NCI-H526 (cell line): ENCODE measurements at regions not wholly inside any gene's neighbourhood (a gene's known extent, or its start where the extent isn't known, plus 50 kb on each side); places are given as distances from the start of the nearest gene placed in this dataset.

ENCODE experiments used
- DNase-seq, 2 experiments: peaks; one replicate each; lab custom pipeline; 2025; lab: John Stamatoyannopoulos, UW

- no peak for DNase-seq
These were observed 395.0 kb upstream of the TBX3 start for GRCh38 chr12:115078990-115079389.

DNA sequence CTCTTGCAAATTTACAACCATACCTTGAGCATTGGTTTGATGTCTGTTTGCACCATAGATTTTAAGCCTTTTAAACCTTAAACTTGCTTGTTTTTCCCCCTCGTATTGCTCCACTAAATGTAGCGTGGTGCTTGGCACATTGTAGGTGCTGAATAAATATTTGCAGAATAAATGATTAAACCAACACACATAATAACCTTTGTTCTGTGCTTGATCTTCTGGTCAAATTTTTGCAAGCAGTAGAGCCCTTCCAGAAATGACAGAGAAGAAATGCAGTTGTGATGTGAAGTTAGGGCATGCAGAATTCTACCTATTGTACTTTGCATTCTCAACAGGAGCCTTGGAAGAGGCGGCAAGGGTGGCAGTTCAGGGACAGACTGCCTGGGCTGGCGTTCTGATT lies 394.4 kb upstream of the TBX3 start:
- no peak for DNase-seq

GRCh38 chr12:115075552-115076170 lies 391.7 kb upstream of the TBX3 start:
- no peak for DNase-seq

- DNase-seq: no peak
These were observed 390.6 kb upstream of the TBX3 start for GRCh38 chr12:115074617-115075016.

DNA sequence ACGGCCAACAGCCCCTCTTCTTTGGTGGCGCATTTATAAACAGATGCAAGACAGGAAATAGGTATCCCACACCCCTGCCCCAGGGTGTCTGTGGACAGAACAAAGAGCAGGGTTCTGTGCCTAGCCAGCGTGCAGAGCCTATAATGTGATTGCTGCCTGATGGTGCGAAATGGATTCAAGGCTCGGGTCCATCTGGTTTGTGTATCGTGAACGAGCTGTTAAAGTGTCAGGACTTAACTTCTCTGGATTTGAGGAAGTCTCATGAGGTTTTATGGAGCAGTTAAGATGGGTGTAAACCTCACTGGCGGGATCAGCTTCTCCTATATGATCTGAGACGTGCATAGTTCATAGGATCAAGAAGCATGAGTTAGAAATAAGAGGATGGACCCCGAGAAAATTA lies 388.7 kb upstream of the TBX3 start:
- DNase-seq: no peak

DNA sequence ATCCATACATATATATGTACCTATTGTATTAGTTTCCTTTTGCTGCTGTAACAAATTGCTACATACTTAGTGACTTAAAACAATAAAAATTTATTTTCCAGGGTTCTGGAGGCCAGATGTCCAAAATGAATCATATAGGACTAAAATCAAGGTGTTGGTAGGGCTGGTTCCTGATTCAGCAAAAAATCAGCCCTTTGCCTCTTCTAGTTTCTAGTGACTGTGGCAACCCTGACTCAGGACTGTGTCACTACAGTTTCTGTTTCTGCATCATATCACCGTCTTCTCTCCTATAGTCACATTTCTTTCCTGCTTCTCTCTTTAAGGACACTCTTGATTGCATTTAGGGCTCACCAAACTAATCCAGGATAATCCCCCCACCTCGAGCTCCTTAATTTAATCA lies 386.3 kb upstream of the TBX3 start:
- no peak for DNase-seq

DNA sequence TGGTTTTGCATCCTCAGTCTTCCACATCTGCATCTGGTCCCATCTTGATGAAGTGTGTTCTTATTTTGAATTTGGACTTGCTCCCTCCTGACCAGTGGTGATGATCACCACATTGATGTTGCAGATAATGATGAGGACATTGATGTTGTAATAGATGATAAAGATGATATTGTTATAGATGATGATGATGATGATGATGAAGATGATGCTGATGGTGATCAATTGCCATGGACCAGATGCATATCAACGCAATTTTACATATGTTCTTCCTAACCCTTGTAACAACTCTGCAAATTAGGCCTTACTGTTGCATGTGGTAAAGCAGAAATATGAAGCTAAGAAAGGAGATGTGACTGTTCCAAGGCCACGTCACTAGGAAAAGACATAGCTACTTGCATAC lies 380.3 kb upstream of the TBX3 start:
- DNase-seq: no peak

- DNase-seq: no peak
These were observed 378.8 kb upstream of the TBX3 start for GRCh38 chr12:115062741-115063140.

DNA sequence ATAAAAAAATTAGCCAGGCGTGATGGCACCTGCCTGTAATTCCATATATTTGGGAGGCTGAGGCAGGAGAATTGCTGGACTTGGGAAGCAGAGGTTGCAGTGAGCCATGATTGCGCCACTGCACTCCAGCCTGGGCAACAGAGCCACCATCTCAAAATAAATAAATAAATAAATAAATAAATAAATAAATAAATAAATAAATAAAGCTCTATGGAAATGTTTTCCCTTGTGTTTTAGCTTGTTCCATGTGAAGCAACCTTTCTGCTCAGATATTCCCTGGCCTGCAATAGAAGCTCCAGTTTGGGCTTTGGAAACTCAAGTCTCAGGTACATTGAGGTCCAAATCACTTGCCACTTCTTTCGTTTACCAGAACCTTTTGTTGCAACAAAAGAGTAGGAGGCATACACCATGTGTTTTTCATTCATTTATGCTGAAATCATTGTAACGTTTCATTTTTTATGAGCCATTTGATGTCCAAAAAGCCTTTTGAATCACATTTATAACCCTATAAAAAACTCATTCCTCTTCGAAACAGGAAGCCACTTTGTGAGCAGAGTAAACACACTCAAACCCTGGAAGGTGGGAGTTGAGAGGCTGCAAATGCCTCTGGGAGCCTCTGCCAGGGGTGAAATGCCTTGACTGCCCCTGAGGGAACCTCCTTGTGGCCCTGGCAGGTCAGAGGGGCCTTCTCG lies 376.6 kb upstream of the TBX3 start:
- no peak for DNase-seq

DNA sequence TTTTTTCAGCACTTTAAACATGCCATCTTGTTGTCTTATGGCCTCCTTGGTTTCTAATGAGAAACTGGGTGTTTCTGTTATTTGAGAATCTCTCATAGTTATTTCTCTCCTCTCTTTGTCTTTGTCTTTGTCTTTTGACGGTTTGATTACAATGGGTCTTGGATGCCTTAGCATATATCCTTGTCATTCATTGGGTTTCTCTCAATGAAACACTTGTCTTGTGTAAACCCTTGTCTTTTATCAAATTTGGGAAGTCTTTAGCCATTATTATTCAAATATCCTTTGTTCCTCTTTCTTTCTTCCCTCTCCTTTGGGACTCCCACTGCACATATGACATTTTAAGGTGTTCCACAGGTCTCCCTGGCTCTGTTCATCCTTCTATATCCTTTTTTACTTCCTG lies 373.5 kb upstream of the TBX3 start:
- no peak for DNase-seq

DNA sequence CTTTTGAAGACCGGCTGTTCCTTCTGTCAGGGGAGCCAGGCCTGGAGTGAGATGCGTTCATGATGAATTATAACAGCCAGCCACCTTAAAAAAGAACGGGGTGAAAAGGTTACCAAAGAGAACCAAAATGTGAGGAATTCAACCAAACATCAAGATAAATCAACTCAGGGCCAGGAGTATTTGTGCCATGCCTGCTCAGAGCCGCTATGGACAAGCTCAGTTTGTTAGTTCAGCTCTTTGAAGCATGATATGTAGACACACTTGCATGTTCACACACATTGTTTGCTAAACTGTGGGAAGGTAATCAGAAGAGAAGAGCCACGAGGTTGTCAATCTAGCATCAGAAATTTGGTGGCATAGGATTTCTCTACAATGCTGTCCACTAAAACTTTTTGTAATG lies 367.4 kb upstream of the TBX3 start:
- DNase-seq: no peak

GRCh38 chr12:115049614-115050013 lies 365.6 kb upstream of the TBX3 start:
- no peak for DNase-seq

DNA sequence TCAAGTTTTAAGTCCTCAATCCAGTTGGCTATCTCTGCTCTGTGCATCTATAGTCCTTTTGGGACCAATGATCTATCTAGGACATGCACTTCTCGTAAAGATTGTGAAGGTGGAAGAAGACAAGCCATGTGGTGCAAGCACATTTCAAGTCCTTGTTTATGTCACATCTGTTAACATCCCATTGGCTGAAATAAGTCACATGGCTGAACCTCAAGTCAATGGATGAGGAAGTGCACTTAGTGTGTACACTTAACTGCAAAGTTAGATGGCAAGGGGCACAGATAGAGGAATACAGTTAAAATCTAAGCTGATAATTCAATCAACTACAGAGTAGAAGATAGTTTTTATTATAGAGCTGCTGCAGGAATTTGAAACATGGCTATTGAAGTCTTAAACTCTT lies 362.8 kb upstream of the TBX3 start:
- DNase-seq: no peak

DNA sequence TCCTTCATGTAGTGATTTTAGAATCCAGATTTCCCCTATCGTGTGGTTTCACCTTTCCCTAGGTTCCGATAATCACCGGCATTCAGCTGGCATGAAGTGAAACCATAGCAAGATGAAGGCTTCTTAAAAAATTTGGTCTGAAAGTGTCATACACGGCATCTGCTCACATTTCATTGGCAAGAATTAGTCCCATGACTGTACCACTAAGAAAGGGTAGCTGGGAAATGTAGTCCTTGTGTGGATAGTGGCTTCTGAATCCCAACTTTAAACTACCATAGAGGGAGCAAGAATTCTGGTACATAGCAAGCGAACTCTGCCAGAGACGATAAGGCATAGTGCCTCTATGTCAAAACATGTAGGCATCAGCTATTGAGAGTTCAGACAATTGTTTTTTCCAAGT lies 360.1 kb upstream of the TBX3 start:
- DNase-seq: no peak

- no peak for DNase-seq
These were observed 359.1 kb upstream of the TBX3 start for GRCh38 chr12:115043079-115043478.

GRCh38 chr12:115042341-115042740 lies 358.4 kb upstream of the TBX3 start:
- DNase-seq: no peak

GRCh38 chr12:115037830-115038229 lies 353.9 kb upstream of the TBX3 start:
- DNase-seq: no peak

- DNase-seq: no peak
These were observed 351.6 kb upstream of the TBX3 start for GRCh38 chr12:115035535-115036107.

- no peak for DNase-seq
These were observed 348.5 kb upstream of the TBX3 start for GRCh38 chr12:115032521-115032920.

DNA sequence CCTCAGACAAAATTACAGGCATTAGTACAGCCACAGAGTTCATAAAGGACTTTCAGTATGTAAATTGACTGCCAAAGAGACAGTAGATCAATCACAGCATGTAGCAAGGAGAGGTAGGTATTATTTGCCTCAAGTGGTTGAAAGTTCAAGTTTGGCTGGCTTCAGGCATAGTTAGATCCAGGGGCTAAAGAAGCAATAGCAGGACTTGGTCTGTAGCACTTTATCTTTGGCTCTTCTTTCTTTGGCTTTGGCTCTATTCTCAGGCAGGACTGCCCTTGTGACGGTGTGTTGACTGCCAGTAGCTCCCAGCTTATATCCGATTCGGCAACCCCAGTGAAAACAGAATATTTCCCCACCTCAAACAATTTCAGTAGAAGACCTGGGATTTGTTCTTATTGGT lies 346.0 kb upstream of the TBX3 start:
- DNase-seq: no peak

- no peak for DNase-seq
These were observed 340.6 kb upstream of the TBX3 start for GRCh38 chr12:115024531-115024930.

DNA sequence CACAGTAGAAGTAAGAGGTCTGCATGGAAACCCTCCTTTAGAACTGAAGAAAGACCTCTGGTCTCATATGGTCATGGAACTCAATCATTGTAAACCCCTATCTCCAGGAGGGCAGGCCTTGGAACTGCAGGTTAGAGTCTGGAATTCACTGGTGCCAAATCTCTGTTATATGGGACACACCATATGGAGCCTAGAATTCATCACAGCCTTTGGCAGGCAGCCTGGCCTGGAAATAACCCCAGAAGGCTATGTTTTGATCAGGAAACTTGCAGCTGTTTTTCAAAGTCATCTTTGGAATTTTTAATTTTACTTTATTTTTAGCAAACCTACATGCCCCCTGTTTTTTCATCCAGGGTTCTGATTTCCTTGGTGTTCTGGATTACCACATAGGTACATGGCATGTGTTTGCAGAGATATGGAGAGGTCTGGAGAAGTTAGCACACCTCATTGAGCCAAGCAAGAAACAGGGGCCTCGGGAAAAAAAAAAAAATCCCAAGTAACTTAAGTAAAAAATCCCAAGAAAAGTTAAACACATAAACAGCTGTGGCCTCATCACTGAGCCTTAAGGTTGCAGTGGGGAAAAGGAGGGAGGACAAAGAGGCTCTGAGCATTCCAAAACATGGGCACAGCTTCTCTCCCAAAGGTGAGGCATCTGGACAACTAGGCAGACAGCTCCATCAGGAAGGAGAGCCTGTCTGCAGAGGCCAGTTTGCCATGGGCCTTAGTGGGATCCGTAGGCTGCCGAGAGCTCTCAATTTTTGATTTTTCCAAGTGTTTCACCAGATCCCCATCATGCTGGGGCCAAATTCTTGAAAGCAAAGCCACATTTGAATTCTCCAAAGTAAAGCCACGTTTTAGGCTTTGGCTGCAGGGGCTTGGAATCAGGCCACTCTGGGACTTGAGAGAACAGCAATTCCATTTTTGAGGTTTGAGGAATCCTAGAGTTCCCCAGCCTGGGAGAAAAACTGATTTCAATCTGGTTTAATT lies 339.6 kb upstream of the TBX3 start:
- DNase-seq: no peak

DNA sequence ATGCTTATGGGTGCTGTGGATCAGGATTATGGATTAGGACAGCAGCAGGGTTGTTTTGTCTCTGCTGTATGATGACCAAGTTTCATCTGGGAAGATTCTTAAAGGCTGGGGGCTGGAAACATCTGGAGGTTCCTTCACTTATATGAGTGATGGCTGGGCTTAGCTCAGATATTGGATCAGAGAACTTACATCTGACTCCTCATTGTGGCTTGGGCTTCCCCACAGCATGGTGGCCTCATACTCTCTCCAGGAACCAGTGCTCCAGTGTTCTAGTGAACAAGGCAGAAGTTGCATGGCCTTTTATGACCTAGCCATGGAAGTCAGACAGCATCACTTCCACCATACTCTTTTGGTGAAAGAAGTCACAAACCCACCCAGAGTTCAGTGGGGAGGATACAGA lies 336.1 kb upstream of the TBX3 start:
- no peak for DNase-seq
